WTC11 (cell line): ENCODE measurements at regions not wholly inside any gene's neighbourhood (a gene's known extent, or its start where the extent isn't known, plus 50 kb on each side); places are given as distances from the start of the nearest gene placed in this dataset.
A peak's percentile ranks its signal among the peaks of the same experiment; 100 is the strongest.

Experiments
- ATAC-seq: fragments of 200-7000 bp; cut with Tn5 transposase; 2 replicates; pipeline ENCODE4 v1.10.0; 2021; ENCODE audit warnings: mild to moderate bottlenecking, moderate library complexity
- CTCF ChIA-PET: fragments of 300-600 bp; sonication (Branson Sonifier 250); formaldehyde crosslinking; loops from one replicate; lab custom pipeline; 2021; ENCODE audit warnings: antibody characterized with exemption; lab: Charles Lee
- POLR2A ChIA-PET: fragments of 350-600 bp; sonication (Branson Sonifier 250); formaldehyde crosslinking; loops from one replicate; lab custom pipeline; 2021; ENCODE audit warnings: antibody characterized with exemption; lab: Charles Lee
- DNase-seq: peaks from one replicate; pipeline ENCODE4 v3.0.0; 2021; ENCODE audit warnings: low spot score
- H3K27ac Mint-ChIP-seq: 2 replicates; pipeline ENCODE4 v1.8.0; 2021; ENCODE audit warnings: mixed read lengths
- H3K27me3 Mint-ChIP-seq: 2 replicates; pipeline ENCODE4 v1.8.0; 2021; ENCODE audit warnings: low read depth, mild to moderate bottlenecking, moderate library complexity, mixed read lengths
- H3K36me3 Mint-ChIP-seq: 2 replicates; pipeline ENCODE4 v1.8.0; 2021; ENCODE audit warnings: mixed read lengths
- H3K4me1 Mint-ChIP-seq: 2 replicates; pipeline ENCODE4 v1.8.0; 2022; ENCODE audit warnings: mixed read lengths
- H3K4me3 Mint-ChIP-seq: 2 replicates; pipeline ENCODE4 v1.8.0; 2021; ENCODE audit warnings: mild to moderate bottlenecking, moderate library complexity, mixed read lengths
- H3K9me3 Mint-ChIP-seq: 2 replicates; pipeline ENCODE4 v1.8.0; 2021; ENCODE audit warnings: mixed read lengths
- ESRRA ChIP-seq: sonication (generic); formaldehyde crosslinking; IDR thresholded peaks from 2 replicates; pipeline ENCODE4 v1.8.1; 2022; ENCODE audit warnings: mild to moderate bottlenecking, missing genetic modification reagents, borderline replicate concordance
- GRHL2 ChIP-seq: fragments of 250-450 bp; sonication (Bioruptor Pico); IDR thresholded peaks from 2 replicates; pipeline ENCODE4 v1.8.0; 2022; ENCODE audit warnings: mild to moderate bottlenecking, moderate library complexity; ENCODE audit not compliant: insufficient replicate concordance, severe bottlenecking
- NFYB ChIP-seq: sonication (generic); formaldehyde crosslinking; conservative IDR thresholded peaks from 2 replicates; pipeline ENCODE4 v1.8.0; 2022; ENCODE audit warnings: low read depth, missing genetic modification reagents
- SOX15 ChIP-seq: fragments of 250-450 bp; sonication (Bioruptor Pico); IDR thresholded peaks from 2 replicates; pipeline ENCODE4 v1.9.0; 2021; ENCODE audit warnings: mild to moderate bottlenecking
- TEAD1 ChIP-seq: sonication (generic); formaldehyde crosslinking; IDR thresholded peaks from 2 replicates; pipeline ENCODE4 v1.8.0; 2022; ENCODE audit warnings: mild to moderate bottlenecking, missing genetic modification reagents
- TP53 ChIP-seq: sonication (generic); formaldehyde crosslinking; IDR thresholded peaks from 2 replicates; pipeline ENCODE4 v1.8.1; 2023; ENCODE audit warnings: mild to moderate bottlenecking, missing genetic modification reagents
- TF ChIP-seq, protein P1 (sequence below): sonication (generic); formaldehyde crosslinking; IDR thresholded peaks from 2 replicates; pipeline ENCODE4 v1.8.0; 2023; ENCODE audit warnings: missing genetic modification reagents
- TF ChIP-seq, protein P2 (sequence below): sonication (generic); formaldehyde crosslinking; IDR thresholded peaks from 2 replicates; pipeline ENCODE4 v1.8.1; 2023; ENCODE audit warnings: mild to moderate bottlenecking, missing genetic modification reagents
- TF ChIP-seq, protein P3 (sequence below): sonication (generic); formaldehyde crosslinking; IDR thresholded peaks from 2 replicates; pipeline ENCODE4 v1.8.1; 2023; ENCODE audit warnings: mild to moderate bottlenecking, moderate library complexity, missing genetic modification reagents
- TF ChIP-seq, protein P4 (sequence below): sonication (generic); formaldehyde crosslinking; IDR thresholded peaks from 2 replicates; pipeline ENCODE4 v1.8.0; 2022; ENCODE audit warnings: mild to moderate bottlenecking, missing genetic modification reagents
- TF ChIP-seq, protein P5 (sequence below): fragments of 200-600 bp; IDR thresholded peaks from 2 replicates; pipeline ENCODE4 v1.8.0; 2022; ENCODE audit warnings: antibody characterized with exemption

DNA sequence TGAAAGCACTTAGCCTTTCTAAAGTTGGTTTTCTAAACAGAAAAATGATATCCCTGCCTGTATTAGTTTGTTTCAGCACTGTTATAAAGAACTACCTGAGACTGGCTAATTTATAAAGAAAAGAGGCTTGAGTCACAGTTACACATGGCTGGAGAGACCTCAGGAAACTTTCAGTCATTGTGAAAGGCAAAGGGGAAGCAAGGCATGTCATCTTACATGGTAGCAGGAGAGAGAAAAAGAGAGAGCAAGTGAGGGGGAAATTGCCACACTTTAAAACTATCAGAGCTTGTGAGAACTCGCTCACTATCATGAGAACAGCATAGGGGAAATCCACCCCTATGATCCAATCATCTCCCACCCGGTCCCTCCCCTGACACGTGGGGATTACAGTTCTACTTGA, 64.9 kb downstream of the FAM170A start:
- peaks cover 16% of the 10 kb centered on the region for H3K36me3 Mint-ChIP-seq
- DNase-seq (no peak), ATAC-seq (no peak)
- no peaks in the 10 kb centered on the region for H3K4me1 Mint-ChIP-seq
- CTCF ChIA-PET = no interaction called here
- peaks cover 23% of the 10 kb centered on the region for H3K9me3 Mint-ChIP-seq
- H3K27me3 Mint-ChIP-seq = peaks cover 2% of the 10 kb centered on the region; the same call in 1 of the 2 replicates
- POLR2A ChIA-PET = no interaction called here
- H3K4me3 Mint-ChIP-seq = no peak overlapping the region
- TF ChIP-seq, protein P1, sequence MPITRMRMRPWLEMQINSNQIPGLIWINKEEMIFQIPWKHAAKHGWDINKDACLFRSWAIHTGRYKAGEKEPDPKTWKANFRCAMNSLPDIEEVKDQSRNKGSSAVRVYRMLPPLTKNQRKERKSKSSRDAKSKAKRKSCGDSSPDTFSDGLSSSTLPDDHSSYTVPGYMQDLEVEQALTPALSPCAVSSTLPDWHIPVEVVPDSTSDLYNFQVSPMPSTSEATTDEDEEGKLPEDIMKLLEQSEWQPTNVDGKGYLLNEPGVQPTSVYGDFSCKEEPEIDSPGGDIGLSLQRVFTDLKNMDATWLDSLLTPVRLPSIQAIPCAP (CRISPR knock-in tag) = no peak
- no peak overlapping the region for H3K27ac Mint-ChIP-seq

DNA sequence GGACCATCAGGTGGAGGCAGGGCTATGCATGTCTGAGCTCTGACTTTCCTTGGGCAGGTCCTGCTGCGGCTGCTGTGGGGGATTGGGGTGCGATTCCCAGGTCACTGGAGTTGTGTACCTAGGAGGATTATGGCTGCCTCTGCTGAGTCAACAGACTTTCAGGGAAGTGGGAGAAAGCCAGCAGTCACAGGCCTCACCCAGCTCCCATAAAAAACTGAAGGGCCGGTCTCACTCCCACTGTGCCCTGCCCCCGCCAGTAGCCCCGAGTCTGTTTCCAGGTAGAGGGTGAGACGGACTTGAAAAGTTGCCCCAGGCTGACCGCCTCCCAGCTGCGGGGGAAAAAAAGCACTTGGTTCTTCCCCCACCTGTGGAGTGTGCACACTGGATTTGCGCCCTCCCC, 76.7 kb downstream of the FAM170A start:
- DNase-seq (no peak), ATAC-seq (peak; percentile 52)
- Mint-ChIP-seq H3K4me3 (no peak overlapping the region), H3K4me1 (peaks cover 5% of the 10 kb centered on the region), H3K36me3 (no peaks in the 10 kb centered on the region), H3K27me3 (peaks cover 10% of the 10 kb centered on the region), H3K9me3 (peaks cover 12% of the 10 kb centered on the region), H3K27ac (no peak overlapping the region)
- ChIA-PET POLR2A (no interaction called here), CTCF (no interaction called here)
- TF ChIP-seq, protein P2, sequence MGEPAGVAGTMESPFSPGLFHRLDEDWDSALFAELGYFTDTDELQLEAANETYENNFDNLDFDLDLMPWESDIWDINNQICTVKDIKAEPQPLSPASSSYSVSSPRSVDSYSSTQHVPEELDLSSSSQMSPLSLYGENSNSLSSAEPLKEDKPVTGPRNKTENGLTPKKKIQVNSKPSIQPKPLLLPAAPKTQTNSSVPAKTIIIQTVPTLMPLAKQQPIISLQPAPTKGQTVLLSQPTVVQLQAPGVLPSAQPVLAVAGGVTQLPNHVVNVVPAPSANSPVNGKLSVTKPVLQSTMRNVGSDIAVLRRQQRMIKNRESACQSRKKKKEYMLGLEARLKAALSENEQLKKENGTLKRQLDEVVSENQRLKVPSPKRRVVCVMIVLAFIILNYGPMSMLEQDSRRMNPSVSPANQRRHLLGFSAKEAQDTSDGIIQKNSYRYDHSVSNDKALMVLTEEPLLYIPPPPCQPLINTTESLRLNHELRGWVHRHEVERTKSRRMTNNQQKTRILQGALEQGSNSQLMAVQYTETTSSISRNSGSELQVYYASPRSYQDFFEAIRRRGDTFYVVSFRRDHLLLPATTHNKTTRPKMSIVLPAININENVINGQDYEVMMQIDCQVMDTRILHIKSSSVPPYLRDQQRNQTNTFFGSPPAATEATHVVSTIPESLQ (CRISPR knock-in tag) = no peak
- TF ChIP-seq, protein P3, sequence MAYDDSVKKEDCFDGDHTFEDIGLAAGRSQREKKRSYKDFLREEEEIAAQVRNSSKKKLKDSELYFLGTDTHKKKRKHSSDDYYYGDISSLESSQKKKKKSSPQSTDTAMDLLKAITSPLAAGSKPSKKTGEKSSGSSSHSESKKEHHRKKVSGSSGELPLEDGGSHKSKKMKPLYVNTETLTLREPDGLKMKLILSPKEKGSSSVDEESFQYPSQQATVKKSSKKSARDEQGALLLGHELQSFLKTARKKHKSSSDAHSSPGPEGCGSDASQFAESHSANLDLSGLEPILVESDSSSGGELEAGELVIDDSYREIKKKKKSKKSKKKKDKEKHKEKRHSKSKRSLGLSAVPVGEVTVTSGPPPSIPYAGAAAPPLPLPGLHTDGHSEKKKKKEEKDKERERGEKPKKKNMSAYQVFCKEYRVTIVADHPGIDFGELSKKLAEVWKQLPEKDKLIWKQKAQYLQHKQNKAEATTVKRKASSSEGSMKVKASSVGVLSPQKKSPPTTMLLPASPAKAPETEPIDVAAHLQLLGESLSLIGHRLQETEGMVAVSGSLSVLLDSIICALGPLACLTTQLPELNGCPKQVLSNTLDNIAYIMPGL (CRISPR knock-in tag) = no peak
- TF ChIP-seq TP53 (CRISPR knock-in tag) = no peak
- TF ChIP-seq, protein P4, sequence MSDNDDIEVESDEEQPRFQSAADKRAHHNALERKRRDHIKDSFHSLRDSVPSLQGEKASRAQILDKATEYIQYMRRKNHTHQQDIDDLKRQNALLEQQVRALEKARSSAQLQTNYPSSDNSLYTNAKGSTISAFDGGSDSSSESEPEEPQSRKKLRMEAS = no peak

DNA sequence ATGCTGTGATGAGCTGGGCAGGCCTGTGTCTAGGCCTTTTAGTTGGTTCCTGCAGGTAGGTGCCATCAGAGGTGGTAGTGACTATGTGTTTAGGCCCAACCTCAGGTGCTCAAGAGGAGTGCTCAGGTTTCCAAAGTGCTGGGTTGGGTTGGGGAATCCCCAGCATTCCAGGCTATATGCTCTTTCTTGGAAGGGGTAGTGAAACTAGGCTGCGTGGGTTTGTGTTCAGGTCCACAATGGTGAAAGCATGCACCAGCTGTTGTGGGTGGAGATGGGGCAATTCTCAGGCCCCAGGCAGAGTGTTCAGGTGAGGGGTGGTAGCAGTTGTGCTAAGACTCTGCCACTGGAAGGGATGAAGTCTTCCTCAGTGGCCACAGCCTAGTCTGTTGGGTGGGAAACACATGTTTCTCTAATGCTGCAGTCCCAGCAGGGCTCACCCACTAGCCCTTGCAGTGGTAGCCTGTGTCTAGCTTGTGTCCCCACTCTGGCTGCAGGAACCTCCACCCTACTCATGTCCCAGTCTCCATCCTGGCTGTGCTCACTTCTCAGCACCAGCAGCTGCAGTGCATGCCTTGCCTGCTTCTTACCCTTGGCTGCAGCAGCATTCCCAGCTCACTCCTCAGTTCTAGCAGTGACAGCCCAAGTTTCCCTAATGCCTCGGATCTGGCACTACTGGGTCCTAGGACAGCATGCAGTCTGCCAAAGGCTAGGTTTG, 78.9 kb downstream of the FAM170A start:
- DNase-seq = no peak
- no peak overlapping the region for H3K27ac Mint-ChIP-seq
- no peak overlapping the region for H3K4me3 Mint-ChIP-seq
- TF ChIP-seq, protein P5, sequence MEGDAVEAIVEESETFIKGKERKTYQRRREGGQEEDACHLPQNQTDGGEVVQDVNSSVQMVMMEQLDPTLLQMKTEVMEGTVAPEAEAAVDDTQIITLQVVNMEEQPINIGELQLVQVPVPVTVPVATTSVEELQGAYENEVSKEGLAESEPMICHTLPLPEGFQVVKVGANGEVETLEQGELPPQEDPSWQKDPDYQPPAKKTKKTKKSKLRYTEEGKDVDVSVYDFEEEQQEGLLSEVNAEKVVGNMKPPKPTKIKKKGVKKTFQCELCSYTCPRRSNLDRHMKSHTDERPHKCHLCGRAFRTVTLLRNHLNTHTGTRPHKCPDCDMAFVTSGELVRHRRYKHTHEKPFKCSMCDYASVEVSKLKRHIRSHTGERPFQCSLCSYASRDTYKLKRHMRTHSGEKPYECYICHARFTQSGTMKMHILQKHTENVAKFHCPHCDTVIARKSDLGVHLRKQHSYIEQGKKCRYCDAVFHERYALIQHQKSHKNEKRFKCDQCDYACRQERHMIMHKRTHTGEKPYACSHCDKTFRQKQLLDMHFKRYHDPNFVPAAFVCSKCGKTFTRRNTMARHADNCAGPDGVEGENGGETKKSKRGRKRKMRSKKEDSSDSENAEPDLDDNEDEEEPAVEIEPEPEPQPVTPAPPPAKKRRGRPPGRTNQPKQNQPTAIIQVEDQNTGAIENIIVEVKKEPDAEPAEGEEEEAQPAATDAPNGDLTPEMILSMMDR = no peak
- TF ChIP-seq, protein P1 (CRISPR knock-in tag) = no peak
- TF ChIP-seq TEAD1 (CRISPR knock-in tag) (no peak), ESRRA (CRISPR knock-in tag) (no peak), SOX15 (CRISPR knock-in tag) (no peak), NFYB (no peak), GRHL2 (CRISPR knock-in tag) (no peak)
- H3K36me3 Mint-ChIP-seq = no peaks in the 10 kb centered on the region
- POLR2A ChIA-PET = no interaction called here
- no peaks in the 10 kb centered on the region for H3K27me3 Mint-ChIP-seq
- peaks cover 5% of the 10 kb centered on the region for H3K4me1 Mint-ChIP-seq
- no peak for ATAC-seq
- CTCF ChIA-PET = no interaction called here
- peaks cover 12% of the 10 kb centered on the region for H3K9me3 Mint-ChIP-seq
